GM23338 (cell line): ENCODE measurements at regions not wholly inside any gene's neighbourhood (a gene's known extent, or its start where the extent isn't known, plus 50 kb on each side); places are given as distances from the start of the nearest gene placed in this dataset.

Experiments used
- ATAC-seq: fragments of 200-7000 bp; cut with Tn5 transposase; 3 replicates; pipeline ENCODE4 v1.9.1; 2020
- DNase-seq: peaks from one replicate; pipeline ENCODE4 v3.0.0-alpha.2; 2015; ENCODE audit warnings: low spot score
- H2AFZ ChIP-seq: fragments of 200-600 bp; sonication (generic); 2 replicates; pipeline ENCODE4 v1.8.0; 2016; ENCODE audit warnings: antibody characterized with exemption, mild to moderate bottlenecking, moderate library complexity
- H3F3A ChIP-seq: fragments of 200-600 bp; sonication (generic); replicated peaks from 2 replicates; pipeline ENCODE4 v1.8.0; 2017; ENCODE audit warnings: antibody characterized with exemption, mixed run types, low read depth
- H3K27ac ChIP-seq: fragments of 200-600 bp; sonication (generic); 2 replicates; pipeline ENCODE4 v1.6.1; 2016; ENCODE audit warnings: low read depth
- H3K27me3 ChIP-seq: fragments of 200-600 bp; sonication (generic); 2 replicates; pipeline ENCODE4 v1.8.0; 2016; ENCODE audit warnings: mild to moderate bottlenecking, mixed run types, moderate library complexity; ENCODE audit not compliant: insufficient read depth
- H3K36me3 ChIP-seq: fragments of 200-600 bp; sonication (generic); 2 replicates; pipeline ENCODE4 v1.8.0; 2016; ENCODE audit warnings: mild to moderate bottlenecking; ENCODE audit not compliant: insufficient read depth
- H3K4me1 ChIP-seq: fragments of 200-600 bp; sonication (generic); 2 replicates; pipeline ENCODE4 v1.8.0; 2016; ENCODE audit warnings: mild to moderate bottlenecking, moderate library complexity; ENCODE audit not compliant: insufficient read depth
- H3K4me2 ChIP-seq: fragments of 200-600 bp; sonication (generic); 2 replicates; pipeline ENCODE4 v1.7.1; 2017; ENCODE audit warnings: mixed run types
- H3K4me3 ChIP-seq: fragments of 200-600 bp; sonication (generic); 2 replicates; pipeline ENCODE4 v1.6.1; 2016; ENCODE audit warnings: mixed run types
- H3K79me2 ChIP-seq: fragments of 200-600 bp; sonication (generic); replicated peaks from 2 replicates; pipeline ENCODE4 v1.8.0; 2017; ENCODE audit warnings: mild to moderate bottlenecking; ENCODE audit not compliant: insufficient read depth
- H3K9me2 ChIP-seq: fragments of 200-600 bp; sonication (generic); 2 replicates; pipeline ENCODE4 v1.8.0; 2017; ENCODE audit not compliant: insufficient read depth
- H4K20me1 ChIP-seq: fragments of 200-600 bp; sonication (generic); replicated peaks from 2 replicates; pipeline ENCODE4 v1.8.0; 2017; ENCODE audit warnings: mild to moderate bottlenecking; ENCODE audit not compliant: insufficient read depth
- H3K27ac Mint-ChIP-seq: 2 replicates; pipeline ENCODE4 v1.8.0; 2020; ENCODE audit warnings: inconsistent platforms, mild to moderate bottlenecking, moderate library complexity, mixed read lengths
- H3K27me3 Mint-ChIP-seq: 3 replicates; pipeline ENCODE4 v1.8.0; 2022; ENCODE audit warnings: low read depth, mild to moderate bottlenecking, moderate library complexity, mixed read lengths, inconsistent platforms; ENCODE audit not compliant: insufficient read depth, poor library complexity
- H3K36me3 Mint-ChIP-seq: 3 replicates; pipeline ENCODE4 v1.8.0; 2021; ENCODE audit warnings: low read depth, mild to moderate bottlenecking, inconsistent platforms, moderate library complexity, mixed read lengths
- H3K4me1 Mint-ChIP-seq: 3 replicates; pipeline ENCODE4 v1.8.0; 2020; ENCODE audit warnings: mild to moderate bottlenecking, inconsistent platforms, mixed read lengths
- H3K4me3 Mint-ChIP-seq: 3 replicates; pipeline ENCODE4 v1.8.0; 2021; ENCODE audit warnings: moderate library complexity, mild to moderate bottlenecking, inconsistent platforms, mixed read lengths
- H3K9me3 Mint-ChIP-seq: 3 replicates; pipeline ENCODE4 v1.8.0; 2020; ENCODE audit warnings: moderate library complexity, mild to moderate bottlenecking, inconsistent platforms, mixed read lengths
- CREB1 ChIP-seq: fragments of 250-450 bp; sonication (Bioruptor Pico); IDR thresholded peaks from 2 replicates; pipeline ENCODE4 v1.5.0; 2020; ENCODE audit warnings: low read depth, mild to moderate bottlenecking, moderate library complexity
- EZH2 ChIP-seq: fragments of 200-600 bp; sonication (generic); IDR thresholded peaks from one replicate; pipeline ENCODE4 v1.8.0; 2017; ENCODE audit warnings: antibody characterized with exemption, mild to moderate bottlenecking, low read depth; ENCODE audit not compliant: unreplicated experiment
- JUNB ChIP-seq: IDR thresholded peaks from one replicate; pipeline ENCODE4 v1.6.1; 2016; ENCODE audit warnings: antibody characterized with exemption; ENCODE audit not compliant: unreplicated experiment
- NANOG ChIP-seq: IDR thresholded peaks from 2 replicates; pipeline ENCODE4 v1.6.1; 2016; ENCODE audit warnings: antibody characterized with exemption, borderline replicate concordance
- POLR2AphosphoS5 ChIP-seq: IDR thresholded peaks from 2 replicates; pipeline ENCODE4 v1.6.1; 2016; ENCODE audit warnings: antibody characterized with exemption, low read depth
- STAT1 ChIP-seq: IDR thresholded peaks from one replicate; pipeline ENCODE4 v1.6.1; 2016; ENCODE audit warnings: antibody characterized with exemption; ENCODE audit not compliant: unreplicated experiment
- ZNF114 ChIP-seq: fragments of 250-450 bp; sonication (Bioruptor Pico); IDR thresholded peaks from 2 replicates; pipeline ENCODE4 v1.5.0; 2020; ENCODE audit warnings: mild to moderate bottlenecking, moderate library complexity
- ZNF331 ChIP-seq: fragments of 250-450 bp; sonication (Bioruptor Pico); IDR thresholded peaks from 2 replicates; pipeline ENCODE4 v1.5.0; 2020; ENCODE audit warnings: low read depth, mild to moderate bottlenecking, moderate library complexity
- TF ChIP-seq, protein P1 (sequence below): fragments of 250-450 bp; sonication (Bioruptor Pico); IDR thresholded peaks from 2 replicates; pipeline ENCODE4 v1.5.0; 2020; ENCODE audit warnings: mild to moderate bottlenecking, moderate library complexity

DNA sequence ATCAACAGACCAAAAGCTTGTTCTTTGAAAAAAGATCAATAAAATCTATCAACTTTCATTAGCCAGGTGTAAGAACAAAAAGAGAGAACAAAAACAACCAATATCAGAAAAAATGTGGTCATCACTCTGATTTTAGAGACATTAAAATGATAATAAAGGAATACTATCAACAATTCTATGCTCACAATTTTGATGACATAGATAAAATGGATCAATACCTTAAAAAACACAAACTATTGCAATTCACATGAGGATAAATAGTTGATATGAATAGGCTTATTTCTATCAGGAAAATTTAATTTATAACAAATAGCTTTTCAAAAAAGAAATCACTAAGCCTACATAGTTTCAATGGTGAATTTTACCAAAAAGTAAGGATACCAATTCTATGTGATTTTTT lies 809.4 kb upstream of the EYS start:
- no peaks in the 10 kb centered on the region for H3K9me2 ChIP-seq
- H2AFZ ChIP-seq, result no peak overlapping the region
- Mint-ChIP-seq H3K4me1 (peaks cover 6% of the 10 kb centered on the region; the same call in 2 of the 3 replicates), H3K27me3 (no peaks in the 10 kb centered on the region), H3K27ac (no peak overlapping the region), H3K9me3 (no peaks in the 10 kb centered on the region; the same call in 2 of the 3 replicates), H3K36me3 (no peaks in the 10 kb centered on the region), H3K4me3 (no peak overlapping the region)
- H3K4me2 ChIP-seq, result no peak overlapping the region
- H3K27ac ChIP-seq, result no peak overlapping the region
- H3K36me3 ChIP-seq, result no peaks in the 10 kb centered on the region
- H3K27me3 ChIP-seq, result no peaks in the 10 kb centered on the region
- H4K20me1 ChIP-seq, result no peaks in the 10 kb centered on the region
- ATAC-seq (no peak), DNase-seq (no peak)
- H3K4me3 ChIP-seq, result no peak overlapping the region
- TF ChIP-seq EZH2 (no peak), JUNB (no peak), ZNF114 (CRISPR knock-in tag) (no peak), NANOG (no peak), POLR2AphosphoS5 (no peak), CREB1 (no peak)
- TF ChIP-seq, protein P1, sequence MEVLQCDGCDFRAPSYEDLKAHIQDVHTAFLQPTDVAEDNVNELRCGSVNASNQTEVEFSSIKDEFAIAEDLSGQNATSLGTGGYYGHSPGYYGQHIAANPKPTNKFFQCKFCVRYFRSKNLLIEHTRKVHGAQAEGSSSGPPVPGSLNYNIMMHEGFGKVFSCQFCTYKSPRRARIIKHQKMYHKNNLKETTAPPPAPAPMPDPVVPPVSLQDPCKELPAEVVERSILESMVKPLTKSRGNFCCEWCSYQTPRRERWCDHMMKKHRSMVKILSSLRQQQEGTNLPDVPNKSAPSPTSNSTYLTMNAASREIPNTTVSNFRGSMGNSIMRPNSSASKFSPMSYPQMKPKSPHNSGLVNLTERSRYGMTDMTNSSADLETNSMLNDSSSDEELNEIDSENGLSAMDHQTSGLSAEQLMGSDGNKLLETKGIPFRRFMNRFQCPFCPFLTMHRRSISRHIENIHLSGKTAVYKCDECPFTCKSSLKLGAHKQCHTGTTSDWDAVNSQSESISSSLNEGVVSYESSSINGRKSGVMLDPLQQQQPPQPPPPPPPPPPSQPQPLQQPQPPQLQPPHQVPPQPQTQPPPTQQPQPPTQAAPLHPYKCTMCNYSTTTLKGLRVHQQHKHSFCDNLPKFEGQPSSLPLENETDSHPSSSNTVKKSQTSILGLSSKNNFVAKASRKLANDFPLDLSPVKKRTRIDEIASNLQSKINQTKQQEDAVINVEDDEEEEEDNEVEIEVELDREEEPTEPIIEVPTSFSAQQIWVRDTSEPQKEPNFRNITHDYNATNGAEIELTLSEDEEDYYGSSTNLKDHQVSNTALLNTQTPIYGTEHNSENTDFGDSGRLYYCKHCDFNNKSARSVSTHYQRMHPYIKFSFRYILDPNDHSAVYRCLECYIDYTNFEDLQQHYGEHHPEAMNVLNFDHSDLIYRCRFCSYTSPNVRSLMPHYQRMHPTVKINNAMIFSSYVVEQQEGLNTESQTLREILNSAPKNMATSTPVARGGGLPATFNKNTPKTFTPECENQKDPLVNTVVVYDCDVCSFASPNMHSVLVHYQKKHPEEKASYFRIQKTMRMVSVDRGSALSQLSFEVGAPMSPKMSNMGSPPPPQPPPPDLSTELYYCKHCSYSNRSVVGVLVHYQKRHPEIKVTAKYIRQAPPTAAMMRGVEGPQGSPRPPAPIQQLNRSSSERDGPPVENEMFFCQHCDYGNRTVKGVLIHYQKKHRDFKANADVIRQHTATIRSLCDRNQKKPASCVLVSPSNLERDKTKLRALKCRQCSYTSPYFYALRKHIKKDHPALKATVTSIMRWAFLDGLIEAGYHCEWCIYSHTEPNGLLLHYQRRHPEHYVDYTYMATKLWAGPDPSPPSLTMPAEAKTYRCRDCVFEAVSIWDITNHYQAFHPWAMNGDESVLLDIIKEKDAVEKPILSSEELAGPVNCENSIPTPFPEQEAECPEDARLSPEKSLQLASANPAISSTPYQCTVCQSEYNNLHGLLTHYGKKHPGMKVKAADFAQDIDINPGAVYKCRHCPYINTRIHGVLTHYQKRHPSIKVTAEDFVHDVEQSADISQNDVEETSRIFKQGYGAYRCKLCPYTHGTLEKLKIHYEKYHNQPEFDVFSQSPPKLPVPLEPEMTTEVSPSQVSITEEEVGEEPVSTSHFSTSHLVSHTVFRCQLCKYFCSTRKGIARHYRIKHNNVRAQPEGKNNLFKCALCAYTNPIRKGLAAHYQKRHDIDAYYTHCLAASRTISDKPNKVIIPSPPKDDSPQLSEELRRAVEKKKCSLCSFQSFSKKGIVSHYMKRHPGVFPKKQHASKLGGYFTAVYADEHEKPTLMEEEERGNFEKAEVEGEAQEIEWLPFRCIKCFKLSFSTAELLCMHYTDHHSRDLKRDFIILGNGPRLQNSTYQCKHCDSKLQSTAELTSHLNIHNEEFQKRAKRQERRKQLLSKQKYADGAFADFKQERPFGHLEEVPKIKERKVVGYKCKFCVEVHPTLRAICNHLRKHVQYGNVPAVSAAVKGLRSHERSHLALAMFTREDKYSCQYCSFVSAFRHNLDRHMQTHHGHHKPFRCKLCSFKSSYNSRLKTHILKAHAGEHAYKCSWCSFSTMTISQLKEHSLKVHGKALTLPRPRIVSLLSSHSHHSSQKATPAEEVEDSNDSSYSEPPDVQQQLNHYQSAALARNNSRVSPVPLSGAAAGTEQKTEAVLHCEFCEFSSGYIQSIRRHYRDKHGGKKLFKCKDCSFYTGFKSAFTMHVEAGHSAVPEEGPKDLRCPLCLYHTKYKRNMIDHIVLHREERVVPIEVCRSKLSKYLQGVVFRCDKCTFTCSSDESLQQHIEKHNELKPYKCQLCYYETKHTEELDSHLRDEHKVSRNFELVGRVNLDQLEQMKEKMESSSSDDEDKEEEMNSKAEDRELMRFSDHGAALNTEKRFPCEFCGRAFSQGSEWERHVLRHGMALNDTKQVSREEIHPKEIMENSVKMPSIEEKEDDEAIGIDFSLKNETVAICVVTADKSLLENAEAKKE, result no peak
- H3F3A ChIP-seq, result no peaks in the 10 kb centered on the region
- no peaks in the 10 kb centered on the region for H3K79me2 ChIP-seq
- peaks cover 4% of the 10 kb centered on the region; the same call in 1 of the 2 replicates for H3K4me1 ChIP-seq

DNA sequence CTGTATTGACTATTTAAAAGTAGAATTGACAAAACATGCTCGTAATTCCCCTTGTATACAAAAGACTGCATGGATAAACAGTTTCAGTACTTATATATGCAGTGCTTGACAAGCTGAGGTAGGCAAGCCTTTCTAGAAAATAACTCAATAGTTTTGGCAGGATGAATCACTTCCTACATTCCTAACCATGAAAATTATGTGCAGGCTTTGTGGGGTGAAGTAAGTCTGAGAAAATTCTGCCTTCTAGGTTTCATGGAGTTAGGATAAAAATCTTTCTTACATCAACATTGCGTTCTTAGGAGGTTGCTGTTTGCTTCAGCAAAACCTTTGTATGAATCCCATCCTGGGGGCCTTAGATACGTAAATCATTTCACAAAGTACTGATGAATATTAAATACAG lies 801.4 kb upstream of the EYS start:
- no peak overlapping the region for H3K4me2 ChIP-seq
- no peaks in the 10 kb centered on the region for H4K20me1 ChIP-seq
- peaks cover 15% of the 10 kb centered on the region for H3K4me1 Mint-ChIP-seq
- DNase-seq, result no peak
- no peaks in the 10 kb centered on the region for H3K9me2 ChIP-seq
- no peak overlapping the region for H3K27ac ChIP-seq
- no peaks in the 10 kb centered on the region for H3K27me3 ChIP-seq
- H3K27ac Mint-ChIP-seq, result no peak overlapping the region; the same call in 1 of the 2 replicates
- no peaks in the 10 kb centered on the region for H3K36me3 ChIP-seq
- no peak overlapping the region for H2AFZ ChIP-seq
- no peak overlapping the region for H3K4me3 ChIP-seq
- H3K9me3 Mint-ChIP-seq, result peaks cover 18% of the 10 kb centered on the region; the same call in 2 of the 3 replicates
- peaks cover 8% of the 10 kb centered on the region; the same call in 1 of the 3 replicates for H3K36me3 Mint-ChIP-seq
- H3K4me3 Mint-ChIP-seq, result no peak overlapping the region
- no peaks in the 10 kb centered on the region for H3K27me3 Mint-ChIP-seq
- no peaks in the 10 kb centered on the region for H3K79me2 ChIP-seq
- ATAC-seq, result no peak
- H3F3A ChIP-seq, result no peaks in the 10 kb centered on the region
- no peaks in the 10 kb centered on the region for H3K4me1 ChIP-seq
- TF ChIP-seq ZNF331 (CRISPR knock-in tag) (no peak), STAT1 (no peak)
- TF ChIP-seq, protein P1, result no peak
